WTC11 (cell line): ENCODE measurements at regions not wholly inside any gene's neighbourhood (a gene's known extent, or its start where the extent isn't known, plus 50 kb on each side); places are given as distances from the start of the nearest gene placed in this dataset.

Source experiments
- ATAC-seq: fragments of 200-7000 bp; cut with Tn5 transposase; 2 replicates; pipeline ENCODE4 v1.10.0; 2021; ENCODE audit warnings: mild to moderate bottlenecking, moderate library complexity
- CTCF ChIA-PET: fragments of 300-600 bp; sonication (Branson Sonifier 250); formaldehyde crosslinking; loops from one replicate; lab custom pipeline; 2021; ENCODE audit warnings: antibody characterized with exemption; lab: Charles Lee
- POLR2A ChIA-PET: fragments of 350-600 bp; sonication (Branson Sonifier 250); formaldehyde crosslinking; loops from one replicate; lab custom pipeline; 2021; ENCODE audit warnings: antibody characterized with exemption; lab: Charles Lee
- DNase-seq: peaks from one replicate; pipeline ENCODE4 v3.0.0; 2021; ENCODE audit warnings: low spot score
- H3K27ac Mint-ChIP-seq: 2 replicates; pipeline ENCODE4 v1.8.0; 2021; ENCODE audit warnings: mixed read lengths
- H3K27me3 Mint-ChIP-seq: 2 replicates; pipeline ENCODE4 v1.8.0; 2021; ENCODE audit warnings: low read depth, mild to moderate bottlenecking, moderate library complexity, mixed read lengths
- H3K36me3 Mint-ChIP-seq: 2 replicates; pipeline ENCODE4 v1.8.0; 2021; ENCODE audit warnings: mixed read lengths
- H3K4me1 Mint-ChIP-seq: 2 replicates; pipeline ENCODE4 v1.8.0; 2022; ENCODE audit warnings: mixed read lengths
- H3K4me3 Mint-ChIP-seq: 2 replicates; pipeline ENCODE4 v1.8.0; 2021; ENCODE audit warnings: mild to moderate bottlenecking, moderate library complexity, mixed read lengths
- H3K9me3 Mint-ChIP-seq: 2 replicates; pipeline ENCODE4 v1.8.0; 2021; ENCODE audit warnings: mixed read lengths
- ATF1 ChIP-seq: sonication (generic); formaldehyde crosslinking; IDR thresholded peaks from 2 replicates; pipeline ENCODE4 v1.8.1; 2023; ENCODE audit warnings: mild to moderate bottlenecking, moderate library complexity, missing genetic modification reagents
- CBFB ChIP-seq: sonication (generic); formaldehyde crosslinking; IDR thresholded peaks from 2 replicates; pipeline ENCODE4 v1.8.1; 2022; ENCODE audit warnings: mild to moderate bottlenecking, low read depth, missing genetic modification reagents
- CREB1 ChIP-seq: sonication (generic); formaldehyde crosslinking; IDR thresholded peaks from 2 replicates; pipeline ENCODE4 v1.8.0; 2023; ENCODE audit warnings: mild to moderate bottlenecking, missing genetic modification reagents
- ESRRA ChIP-seq: sonication (generic); formaldehyde crosslinking; IDR thresholded peaks from 2 replicates; pipeline ENCODE4 v1.8.1; 2022; ENCODE audit warnings: mild to moderate bottlenecking, missing genetic modification reagents, borderline replicate concordance
- FOXK1 ChIP-seq: sonication (generic); formaldehyde crosslinking; IDR thresholded peaks from 2 replicates; pipeline ENCODE4 v1.8.0; 2022; ENCODE audit warnings: mild to moderate bottlenecking, moderate library complexity, missing genetic modification reagents
- KAT7 ChIP-seq: sonication (generic); formaldehyde crosslinking; IDR thresholded peaks from 2 replicates; pipeline ENCODE4 v1.8.1; 2023; ENCODE audit warnings: missing genetic modification reagents, mild to moderate bottlenecking, borderline replicate concordance
- NFE2L1 ChIP-seq: sonication (generic); formaldehyde crosslinking; IDR thresholded peaks from 2 replicates; pipeline ENCODE4 v1.8.1; 2023; ENCODE audit warnings: missing genetic modification reagents
- NFYB ChIP-seq: sonication (generic); formaldehyde crosslinking; conservative IDR thresholded peaks from 2 replicates; pipeline ENCODE4 v1.8.0; 2022; ENCODE audit warnings: low read depth, missing genetic modification reagents
- NR1H2 ChIP-seq: sonication (generic); formaldehyde crosslinking; IDR thresholded peaks from 2 replicates; pipeline ENCODE4 v1.9.0; 2021; ENCODE audit warnings: mild to moderate bottlenecking, moderate library complexity, missing genetic modification reagents
- OVOL2 ChIP-seq: fragments of 250-450 bp; sonication (Bioruptor Pico); IDR thresholded peaks from 2 replicates; pipeline ENCODE4 v1.9.0; 2021; ENCODE audit warnings: mild to moderate bottlenecking, borderline replicate concordance
- PRRX2 ChIP-seq: fragments of 250-450 bp; sonication (Bioruptor Pico); IDR thresholded peaks from 2 replicates; pipeline ENCODE4 v1.8.0; 2021; ENCODE audit warnings: mild to moderate bottlenecking
- RELA ChIP-seq: sonication (generic); formaldehyde crosslinking; IDR thresholded peaks from 2 replicates; pipeline ENCODE4 v1.8.1; 2022; ENCODE audit warnings: missing genetic modification reagents, mild to moderate bottlenecking, borderline replicate concordance
- SMAD3 ChIP-seq: sonication (generic); formaldehyde crosslinking; IDR thresholded peaks from 2 replicates; pipeline ENCODE4 v1.8.0; 2022; ENCODE audit warnings: missing genetic modification reagents, mild to moderate bottlenecking, borderline replicate concordance
- TEAD4 ChIP-seq: sonication (generic); formaldehyde crosslinking; IDR thresholded peaks from 2 replicates; pipeline ENCODE4 v1.8.0; 2022; ENCODE audit warnings: mild to moderate bottlenecking, missing genetic modification reagents
- ZNF317 ChIP-seq: sonication (generic); formaldehyde crosslinking; IDR thresholded peaks from 2 replicates; pipeline ENCODE4 v1.8.1; 2023; ENCODE audit warnings: low read depth, mild to moderate bottlenecking, moderate library complexity, missing genetic modification reagents, borderline replicate concordance
- TF ChIP-seq, protein P1 (sequence below): sonication (generic); formaldehyde crosslinking; IDR thresholded peaks from 2 replicates; pipeline ENCODE4 v1.8.0; 2022; ENCODE audit warnings: mild to moderate bottlenecking, missing genetic modification reagents
- TF ChIP-seq, protein P2 (sequence below): sonication (generic); formaldehyde crosslinking; conservative IDR thresholded peaks from 2 replicates; pipeline ENCODE4 v1.8.1; 2023; ENCODE audit warnings: mild to moderate bottlenecking, low read depth, missing genetic modification reagents, moderate library complexity
- TF ChIP-seq, protein P3 (sequence below): sonication (generic); formaldehyde crosslinking; IDR thresholded peaks from 2 replicates; pipeline ENCODE4 v1.8.1; 2022; ENCODE audit warnings: low read depth, mild to moderate bottlenecking, moderate library complexity, missing genetic modification reagents, borderline replicate concordance
- TF ChIP-seq, protein P4 (sequence below): fragments of 250-450 bp; sonication (Bioruptor Pico); IDR thresholded peaks from 2 replicates; pipeline ENCODE4 v1.9.0; 2021; ENCODE audit warnings: mild to moderate bottlenecking, borderline replicate concordance
- TF ChIP-seq, protein P5 (sequence below): sonication (generic); formaldehyde crosslinking; IDR thresholded peaks from 2 replicates; pipeline ENCODE4 v1.8.1; 2022; ENCODE audit warnings: low read depth, missing genetic modification reagents, borderline replicate concordance
- TF ChIP-seq, protein P6 (sequence below): sonication (generic); formaldehyde crosslinking; conservative IDR thresholded peaks from 2 replicates; pipeline ENCODE4 v1.8.1; 2022; ENCODE audit warnings: mild to moderate bottlenecking, missing genetic modification reagents

DNA sequence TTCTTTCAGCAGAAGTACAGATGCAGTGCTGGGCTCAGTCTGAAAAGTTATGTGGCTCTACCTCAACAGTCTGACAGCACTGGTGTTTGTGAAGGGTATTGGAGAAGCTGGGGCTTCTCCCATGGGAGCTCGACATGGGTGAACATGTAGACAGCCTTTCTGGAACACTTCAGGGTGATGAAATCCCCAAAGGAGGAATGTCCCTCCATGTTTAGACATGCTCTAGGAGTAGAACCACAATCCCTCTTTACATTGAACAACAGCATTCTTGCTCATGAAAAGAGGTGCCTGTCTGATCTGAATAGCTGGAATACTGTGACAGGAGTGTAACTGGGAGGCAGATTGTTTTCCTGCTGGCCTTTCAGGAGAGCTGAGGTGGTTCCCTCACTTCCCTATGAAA lies 53.8 kb upstream of the NAP1L2 start (continued):
- TF ChIP-seq, protein P1, sequence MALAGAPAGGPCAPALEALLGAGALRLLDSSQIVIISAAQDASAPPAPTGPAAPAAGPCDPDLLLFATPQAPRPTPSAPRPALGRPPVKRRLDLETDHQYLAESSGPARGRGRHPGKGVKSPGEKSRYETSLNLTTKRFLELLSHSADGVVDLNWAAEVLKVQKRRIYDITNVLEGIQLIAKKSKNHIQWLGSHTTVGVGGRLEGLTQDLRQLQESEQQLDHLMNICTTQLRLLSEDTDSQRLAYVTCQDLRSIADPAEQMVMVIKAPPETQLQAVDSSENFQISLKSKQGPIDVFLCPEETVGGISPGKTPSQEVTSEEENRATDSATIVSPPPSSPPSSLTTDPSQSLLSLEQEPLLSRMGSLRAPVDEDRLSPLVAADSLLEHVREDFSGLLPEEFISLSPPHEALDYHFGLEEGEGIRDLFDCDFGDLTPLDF (CRISPR knock-in tag), result no peak
- TF ChIP-seq, protein P2, sequence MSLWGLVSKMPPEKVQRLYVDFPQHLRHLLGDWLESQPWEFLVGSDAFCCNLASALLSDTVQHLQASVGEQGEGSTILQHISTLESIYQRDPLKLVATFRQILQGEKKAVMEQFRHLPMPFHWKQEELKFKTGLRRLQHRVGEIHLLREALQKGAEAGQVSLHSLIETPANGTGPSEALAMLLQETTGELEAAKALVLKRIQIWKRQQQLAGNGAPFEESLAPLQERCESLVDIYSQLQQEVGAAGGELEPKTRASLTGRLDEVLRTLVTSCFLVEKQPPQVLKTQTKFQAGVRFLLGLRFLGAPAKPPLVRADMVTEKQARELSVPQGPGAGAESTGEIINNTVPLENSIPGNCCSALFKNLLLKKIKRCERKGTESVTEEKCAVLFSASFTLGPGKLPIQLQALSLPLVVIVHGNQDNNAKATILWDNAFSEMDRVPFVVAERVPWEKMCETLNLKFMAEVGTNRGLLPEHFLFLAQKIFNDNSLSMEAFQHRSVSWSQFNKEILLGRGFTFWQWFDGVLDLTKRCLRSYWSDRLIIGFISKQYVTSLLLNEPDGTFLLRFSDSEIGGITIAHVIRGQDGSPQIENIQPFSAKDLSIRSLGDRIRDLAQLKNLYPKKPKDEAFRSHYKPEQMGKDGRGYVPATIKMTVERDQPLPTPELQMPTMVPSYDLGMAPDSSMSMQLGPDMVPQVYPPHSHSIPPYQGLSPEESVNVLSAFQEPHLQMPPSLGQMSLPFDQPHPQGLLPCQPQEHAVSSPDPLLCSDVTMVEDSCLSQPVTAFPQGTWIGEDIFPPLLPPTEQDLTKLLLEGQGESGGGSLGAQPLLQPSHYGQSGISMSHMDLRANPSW (CRISPR knock-in tag), result no peak
- TF ChIP-seq, protein P3, sequence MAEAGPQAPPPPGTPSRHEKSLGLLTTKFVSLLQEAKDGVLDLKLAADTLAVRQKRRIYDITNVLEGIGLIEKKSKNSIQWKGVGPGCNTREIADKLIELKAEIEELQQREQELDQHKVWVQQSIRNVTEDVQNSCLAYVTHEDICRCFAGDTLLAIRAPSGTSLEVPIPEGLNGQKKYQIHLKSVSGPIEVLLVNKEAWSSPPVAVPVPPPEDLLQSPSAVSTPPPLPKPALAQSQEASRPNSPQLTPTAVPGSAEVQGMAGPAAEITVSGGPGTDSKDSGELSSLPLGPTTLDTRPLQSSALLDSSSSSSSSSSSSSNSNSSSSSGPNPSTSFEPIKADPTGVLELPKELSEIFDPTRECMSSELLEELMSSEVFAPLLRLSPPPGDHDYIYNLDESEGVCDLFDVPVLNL (CRISPR knock-in tag), result no peak
- TF ChIP-seq PRRX2 (no peak), ATF1 (CRISPR knock-in tag) (no peak), FOXK1 (CRISPR knock-in tag) (no peak), SMAD3 (CRISPR knock-in tag) (no peak), OVOL2 (CRISPR knock-in tag) (no peak), TEAD4 (CRISPR knock-in tag) (no peak), NFE2L1 (no peak), CREB1 (CRISPR knock-in tag) (no peak)
- TF ChIP-seq, protein P4, sequence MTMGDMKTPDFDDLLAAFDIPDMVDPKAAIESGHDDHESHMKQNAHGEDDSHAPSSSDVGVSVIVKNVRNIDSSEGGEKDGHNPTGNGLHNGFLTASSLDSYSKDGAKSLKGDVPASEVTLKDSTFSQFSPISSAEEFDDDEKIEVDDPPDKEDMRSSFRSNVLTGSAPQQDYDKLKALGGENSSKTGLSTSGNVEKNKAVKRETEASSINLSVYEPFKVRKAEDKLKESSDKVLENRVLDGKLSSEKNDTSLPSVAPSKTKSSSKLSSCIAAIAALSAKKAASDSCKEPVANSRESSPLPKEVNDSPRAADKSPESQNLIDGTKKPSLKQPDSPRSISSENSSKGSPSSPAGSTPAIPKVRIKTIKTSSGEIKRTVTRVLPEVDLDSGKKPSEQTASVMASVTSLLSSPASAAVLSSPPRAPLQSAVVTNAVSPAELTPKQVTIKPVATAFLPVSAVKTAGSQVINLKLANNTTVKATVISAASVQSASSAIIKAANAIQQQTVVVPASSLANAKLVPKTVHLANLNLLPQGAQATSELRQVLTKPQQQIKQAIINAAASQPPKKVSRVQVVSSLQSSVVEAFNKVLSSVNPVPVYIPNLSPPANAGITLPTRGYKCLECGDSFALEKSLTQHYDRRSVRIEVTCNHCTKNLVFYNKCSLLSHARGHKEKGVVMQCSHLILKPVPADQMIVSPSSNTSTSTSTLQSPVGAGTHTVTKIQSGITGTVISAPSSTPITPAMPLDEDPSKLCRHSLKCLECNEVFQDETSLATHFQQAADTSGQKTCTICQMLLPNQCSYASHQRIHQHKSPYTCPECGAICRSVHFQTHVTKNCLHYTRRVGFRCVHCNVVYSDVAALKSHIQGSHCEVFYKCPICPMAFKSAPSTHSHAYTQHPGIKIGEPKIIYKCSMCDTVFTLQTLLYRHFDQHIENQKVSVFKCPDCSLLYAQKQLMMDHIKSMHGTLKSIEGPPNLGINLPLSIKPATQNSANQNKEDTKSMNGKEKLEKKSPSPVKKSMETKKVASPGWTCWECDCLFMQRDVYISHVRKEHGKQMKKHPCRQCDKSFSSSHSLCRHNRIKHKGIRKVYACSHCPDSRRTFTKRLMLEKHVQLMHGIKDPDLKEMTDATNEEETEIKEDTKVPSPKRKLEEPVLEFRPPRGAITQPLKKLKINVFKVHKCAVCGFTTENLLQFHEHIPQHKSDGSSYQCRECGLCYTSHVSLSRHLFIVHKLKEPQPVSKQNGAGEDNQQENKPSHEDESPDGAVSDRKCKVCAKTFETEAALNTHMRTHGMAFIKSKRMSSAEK (CRISPR knock-in tag), result no peak

DNA sequence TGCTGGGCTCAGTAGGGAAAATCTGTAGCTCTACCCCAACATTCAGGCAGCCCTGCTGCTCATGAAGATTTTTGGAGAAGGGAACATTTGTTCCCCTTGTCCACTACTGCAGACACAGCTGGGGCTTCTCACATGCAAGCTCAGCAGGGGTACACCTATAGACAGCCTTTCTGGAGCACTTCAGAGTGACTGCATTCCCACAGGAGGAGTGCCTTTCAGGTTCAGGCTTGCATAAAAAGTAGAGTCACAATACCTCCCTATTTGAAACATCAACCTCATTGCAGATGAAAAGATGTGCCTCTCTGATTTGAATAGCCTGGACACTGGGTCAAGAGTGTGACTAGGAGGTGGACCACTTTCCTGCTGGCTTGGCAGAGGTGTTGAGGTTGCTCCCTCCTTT lies 53.3 kb upstream of the NAP1L2 start:
- H3K27me3 Mint-ChIP-seq, result no peaks in the 10 kb centered on the region; the same call in 1 of the 2 replicates
- no peak overlapping the region for H3K27ac Mint-ChIP-seq
- H3K4me1 Mint-ChIP-seq, result peaks cover 8% of the 10 kb centered on the region; the same call in 1 of the 2 replicates
- POLR2A ChIA-PET, result no interaction called here
- H3K4me3 Mint-ChIP-seq, result no peak overlapping the region
- TF ChIP-seq, protein P5, sequence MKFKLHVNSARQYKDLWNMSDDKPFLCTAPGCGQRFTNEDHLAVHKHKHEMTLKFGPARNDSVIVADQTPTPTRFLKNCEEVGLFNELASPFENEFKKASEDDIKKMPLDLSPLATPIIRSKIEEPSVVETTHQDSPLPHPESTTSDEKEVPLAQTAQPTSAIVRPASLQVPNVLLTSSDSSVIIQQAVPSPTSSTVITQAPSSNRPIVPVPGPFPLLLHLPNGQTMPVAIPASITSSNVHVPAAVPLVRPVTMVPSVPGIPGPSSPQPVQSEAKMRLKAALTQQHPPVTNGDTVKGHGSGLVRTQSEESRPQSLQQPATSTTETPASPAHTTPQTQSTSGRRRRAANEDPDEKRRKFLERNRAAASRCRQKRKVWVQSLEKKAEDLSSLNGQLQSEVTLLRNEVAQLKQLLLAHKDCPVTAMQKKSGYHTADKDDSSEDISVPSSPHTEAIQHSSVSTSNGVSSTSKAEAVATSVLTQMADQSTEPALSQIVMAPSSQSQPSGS, result no peak
- TF ChIP-seq, protein P3 (CRISPR knock-in tag), result no peak
- TF ChIP-seq KAT7 (CRISPR knock-in tag) (no peak), CBFB (CRISPR knock-in tag) (no peak), NFYB (CRISPR knock-in tag) (no peak), NFE2L1 (no peak), ESRRA (CRISPR knock-in tag) (no peak), RELA (no peak), PRRX2 (no peak), ZNF317 (no peak), NR1H2 (no peak)
- TF ChIP-seq, protein P6, sequence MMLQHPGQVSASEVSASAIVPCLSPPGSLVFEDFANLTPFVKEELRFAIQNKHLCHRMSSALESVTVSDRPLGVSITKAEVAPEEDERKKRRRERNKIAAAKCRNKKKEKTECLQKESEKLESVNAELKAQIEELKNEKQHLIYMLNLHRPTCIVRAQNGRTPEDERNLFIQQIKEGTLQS (CRISPR knock-in tag), result no peak
- DNase-seq, result no peak
- CTCF ChIA-PET, result no interaction called here
- no peak for ATAC-seq
- no peaks in the 10 kb centered on the region for H3K36me3 Mint-ChIP-seq
- H3K9me3 Mint-ChIP-seq, result no peaks in the 10 kb centered on the region
